Right lobe of liver (tissue), 4 donors: ENCODE measurements at regions not wholly inside any gene's neighbourhood (a gene's known extent, or its start where the extent isn't known, plus 50 kb on each side); places are given as distances from the start of the nearest gene placed in this dataset.

Experiments
- POLR2A ChIP-seq: fragments of 450-650 bp; IDR thresholded peaks from one replicate; pipeline ENCODE4 v1.6.1; 2017; ENCODE audit warnings: antibody characterized with exemption, mild to moderate bottlenecking
- TF ChIP-seq, protein P1 (sequence below), 4 donors: fragments of 200-600 bp in 3 of 4; fragments of 450-650 bp in 1 of 4; IDR thresholded peaks; one replicate each; pipeline versions ENCODE4 v1.5.1 to v1.8.0; 2016 to 2022; ENCODE audit warnings: antibody characterized with exemption in 4 of 4, mild to moderate bottlenecking in 2 of 4
- donor health status: DM: no; HTN: no; CAD: no.
- donor health status: DM: no; HTN: no; CAD: no.
- donor health status: DM: no; HTN: yes; CAD: no.

DNA sequence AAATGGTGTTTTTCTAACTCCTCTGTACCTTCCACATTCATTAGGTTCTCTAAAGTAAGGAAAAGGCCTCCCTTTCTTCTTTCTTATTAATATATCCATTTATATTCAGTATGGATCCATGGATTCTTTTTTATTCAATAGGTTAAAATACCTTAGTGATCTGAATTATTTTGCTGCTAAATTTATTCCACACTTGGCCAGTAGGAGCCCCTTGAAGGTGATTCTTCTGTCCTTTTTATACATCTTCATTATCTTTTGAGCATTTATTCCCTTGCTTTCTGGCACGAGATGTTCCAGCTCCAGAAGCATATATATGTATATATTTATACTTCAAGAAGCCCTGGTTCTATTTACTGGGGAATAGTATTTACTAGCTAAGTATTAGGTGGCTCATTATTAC is 311.8 kb upstream of the SGCD start:
- TF ChIP-seq, protein P1, sequence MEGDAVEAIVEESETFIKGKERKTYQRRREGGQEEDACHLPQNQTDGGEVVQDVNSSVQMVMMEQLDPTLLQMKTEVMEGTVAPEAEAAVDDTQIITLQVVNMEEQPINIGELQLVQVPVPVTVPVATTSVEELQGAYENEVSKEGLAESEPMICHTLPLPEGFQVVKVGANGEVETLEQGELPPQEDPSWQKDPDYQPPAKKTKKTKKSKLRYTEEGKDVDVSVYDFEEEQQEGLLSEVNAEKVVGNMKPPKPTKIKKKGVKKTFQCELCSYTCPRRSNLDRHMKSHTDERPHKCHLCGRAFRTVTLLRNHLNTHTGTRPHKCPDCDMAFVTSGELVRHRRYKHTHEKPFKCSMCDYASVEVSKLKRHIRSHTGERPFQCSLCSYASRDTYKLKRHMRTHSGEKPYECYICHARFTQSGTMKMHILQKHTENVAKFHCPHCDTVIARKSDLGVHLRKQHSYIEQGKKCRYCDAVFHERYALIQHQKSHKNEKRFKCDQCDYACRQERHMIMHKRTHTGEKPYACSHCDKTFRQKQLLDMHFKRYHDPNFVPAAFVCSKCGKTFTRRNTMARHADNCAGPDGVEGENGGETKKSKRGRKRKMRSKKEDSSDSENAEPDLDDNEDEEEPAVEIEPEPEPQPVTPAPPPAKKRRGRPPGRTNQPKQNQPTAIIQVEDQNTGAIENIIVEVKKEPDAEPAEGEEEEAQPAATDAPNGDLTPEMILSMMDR (IDR thresholded peaks at IDR 0.05), result no peak
- TF ChIP-seq POLR2A, result no peak
